GM19240 (cell line): ENCODE measurements at regions not wholly inside any gene's neighbourhood (a gene's known extent, or its start where the extent isn't known, plus 50 kb on each side); places are given as distances from the start of the nearest gene placed in this dataset.

Experiments
- DNase-seq: peaks from one replicate; pipeline ENCODE4 v3.0.0; 2011; ENCODE audit warnings: low spot score; ENCODE audit not compliant: insufficient read length

- no peak for DNase-seq
Observed at GRCh38 chr4:108335081-108335480, 166.3 kb upstream of the LEF1 start.

GRCh38 chr4:108334031-108334430 lies 165.3 kb upstream of the LEF1 start:
- DNase-seq, result no peak

GRCh38 chr4:108333353-108333942 lies 164.7 kb upstream of the LEF1 start:
- no peak for DNase-seq

GRCh38 chr4:108331905-108332632 lies 163.3 kb upstream of the LEF1 start:
- DNase-seq, result no peak

- DNase-seq, result no peak
Observed at GRCh38 chr4:108328383-108328732, 159.6 kb upstream of the LEF1 start.

- no peak for DNase-seq
Observed at GRCh38 chr4:108327642-108328382, 159.1 kb upstream of the LEF1 start.

- no peak for DNase-seq
Observed at GRCh38 chr4:108325561-108325960, 156.8 kb upstream of the LEF1 start.

GRCh38 chr4:108324450-108324849 lies 155.7 kb upstream of the LEF1 start:
- no peak for DNase-seq

GRCh38 chr4:108322497-108322896 lies 153.8 kb upstream of the LEF1 start:
- DNase-seq, result no peak

- no peak for DNase-seq
Observed at GRCh38 chr4:108320061-108320460, 151.3 kb upstream of the LEF1 start.

- no peak for DNase-seq
Observed at GRCh38 chr4:108317377-108317776, 148.6 kb upstream of the LEF1 start.

- no peak for DNase-seq
Observed at GRCh38 chr4:108315694-108316093, 147.0 kb upstream of the LEF1 start.

GRCh38 chr4:108314900-108315589 lies 146.3 kb upstream of the LEF1 start:
- DNase-seq, result no peak

GRCh38 chr4:108313546-108314339 lies 145.0 kb upstream of the LEF1 start:
- no peak for DNase-seq

GRCh38 chr4:108311313-108311712 lies 142.6 kb upstream of the LEF1 start:
- DNase-seq, result no peak

GRCh38 chr4:108303488-108304177 lies 134.9 kb upstream of the LEF1 start:
- no peak for DNase-seq

GRCh38 chr4:108301545-108302251 lies 133.0 kb upstream of the LEF1 start:
- DNase-seq, result no peak

- no peak for DNase-seq
Observed at GRCh38 chr4:108297605-108298004, 128.9 kb upstream of the LEF1 start.

GRCh38 chr4:108292229-108292628 lies 123.5 kb upstream of the LEF1 start:
- DNase-seq, result no peak

GRCh38 chr4:108291137-108291536 lies 122.4 kb upstream of the LEF1 start:
- no peak for DNase-seq
